ENCODE measurements at regions not wholly inside any gene's neighbourhood (a gene's known extent, or its start where the extent isn't known, plus 50 kb on each side); places are given as distances from the start of the nearest gene placed in this dataset.

GRCh38 chr2:6139916-6140315, 447.7 kb downstream of the SOX11 start:
- no peak for TF ChIP-seq CTCF (optimal IDR thresholded peaks at IDR 0.05 in 1 of 3, IDR thresholded peaks at IDR 0.05 in 1 of 3, conservative IDR thresholded peaks at IDR 0.05 in 1 of 3; ENCODE audit: extremely low read depth in 1 of 3, insufficient read depth in 2 of 3, low read length in 3 of 3)
- TF ChIP-seq EZH2 (IDR thresholded peaks at IDR 0.05; ENCODE audit: low read length), result no peak
